ENCODE measurements at regions not wholly inside any gene's neighbourhood (a gene's known extent, or its start where the extent isn't known, plus 50 kb on each side); places are given as distances from the start of the nearest gene placed in this dataset.

- Mint-ChIP-seq H3K36me3 (peaks cover 13% of the 10 kb centered on the region), H3K4me3 (no peak overlapping the region), H3K27me3 (ENCODE audit: low read depth) (no peaks in the 10 kb centered on the region), H3K9me3 (peaks cover 30% of the 10 kb centered on the region), H3K27ac (no peak overlapping the region), H3K4me1 (no peaks in the 10 kb centered on the region)
- no peak for TF ChIP-seq ZNF423 (CRISPR knock-in tag; IDR thresholded peaks at IDR 0.05)
- no peak for TF ChIP-seq IRF2 (CRISPR knock-in tag; IDR thresholded peaks at IDR 0.05; ENCODE audit: borderline replicate concordance, low read depth)
- TF ChIP-seq ZNF671 (CRISPR knock-in tag; IDR thresholded peaks at IDR 0.05): no peak
- TF ChIP-seq, protein P1, sequence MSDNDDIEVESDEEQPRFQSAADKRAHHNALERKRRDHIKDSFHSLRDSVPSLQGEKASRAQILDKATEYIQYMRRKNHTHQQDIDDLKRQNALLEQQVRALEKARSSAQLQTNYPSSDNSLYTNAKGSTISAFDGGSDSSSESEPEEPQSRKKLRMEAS (CRISPR knock-in tag; IDR thresholded peaks at IDR 0.05): no peak
- no peak for TF ChIP-seq NR1H2 (CRISPR knock-in tag; IDR thresholded peaks at IDR 0.05)
- TF ChIP-seq, protein P2, sequence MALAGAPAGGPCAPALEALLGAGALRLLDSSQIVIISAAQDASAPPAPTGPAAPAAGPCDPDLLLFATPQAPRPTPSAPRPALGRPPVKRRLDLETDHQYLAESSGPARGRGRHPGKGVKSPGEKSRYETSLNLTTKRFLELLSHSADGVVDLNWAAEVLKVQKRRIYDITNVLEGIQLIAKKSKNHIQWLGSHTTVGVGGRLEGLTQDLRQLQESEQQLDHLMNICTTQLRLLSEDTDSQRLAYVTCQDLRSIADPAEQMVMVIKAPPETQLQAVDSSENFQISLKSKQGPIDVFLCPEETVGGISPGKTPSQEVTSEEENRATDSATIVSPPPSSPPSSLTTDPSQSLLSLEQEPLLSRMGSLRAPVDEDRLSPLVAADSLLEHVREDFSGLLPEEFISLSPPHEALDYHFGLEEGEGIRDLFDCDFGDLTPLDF (CRISPR knock-in tag; IDR thresholded peaks at IDR 0.05): no peak
- no peak for TF ChIP-seq SOX15 (CRISPR knock-in tag; IDR thresholded peaks at IDR 0.05)
- TF ChIP-seq ZNF219 (CRISPR knock-in tag; IDR thresholded peaks at IDR 0.05; ENCODE audit: borderline replicate concordance): no peak
- TF ChIP-seq SMAD3 (CRISPR knock-in tag; IDR thresholded peaks at IDR 0.05; ENCODE audit: borderline replicate concordance): no peak
- no peak for TF ChIP-seq ZNF232 (CRISPR knock-in tag; IDR thresholded peaks at IDR 0.05)
- TF ChIP-seq, protein P3, sequence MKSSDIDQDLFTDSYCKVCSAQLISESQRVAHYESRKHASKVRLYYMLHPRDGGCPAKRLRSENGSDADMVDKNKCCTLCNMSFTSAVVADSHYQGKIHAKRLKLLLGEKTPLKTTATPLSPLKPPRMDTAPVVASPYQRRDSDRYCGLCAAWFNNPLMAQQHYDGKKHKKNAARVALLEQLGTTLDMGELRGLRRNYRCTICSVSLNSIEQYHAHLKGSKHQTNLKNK (CRISPR knock-in tag; IDR thresholded peaks at IDR 0.05): no peak
- no peak for TF ChIP-seq EMX1 (CRISPR knock-in tag; IDR thresholded peaks at IDR 0.05)
- no peak for TF ChIP-seq NFE2L1 (CRISPR knock-in tag; IDR thresholded peaks at IDR 0.05)
- TF ChIP-seq ZNF121 (CRISPR knock-in tag; IDR thresholded peaks at IDR 0.05): no peak
- no peak for TF ChIP-seq ATF6 (CRISPR knock-in tag; IDR thresholded peaks at IDR 0.05)
- TF ChIP-seq JUN (CRISPR knock-in tag; IDR thresholded peaks at IDR 0.05): no peak
- TF ChIP-seq CTCF (IDR thresholded peaks at IDR 0.05): no peak
- TF ChIP-seq PRRX2 (CRISPR knock-in tag; IDR thresholded peaks at IDR 0.05): no peak
- POLR2A ChIA-PET: no interaction called here
- no peak for ATAC-seq
- CTCF ChIA-PET: no interaction called here
- no peak for DNase-seq (ENCODE audit: low spot score)
Observed at GRCh38 chr13:74816737-74817136, 665.2 kb downstream of the TBC1D4 start.

GRCh38 chr13:74796157-74796556 is 662.0 kb upstream of the KLF12 start:
- H3K9me3 Mint-ChIP-seq: peaks cover 6% of the 10 kb centered on the region
- DNase-seq (ENCODE audit: low spot score) (peak; percentile 10), ATAC-seq (0 out of 2 replicates have a peak, but pooled peaks have one; percentile 26)
- no peaks in the 10 kb centered on the region for H3K36me3 Mint-ChIP-seq
- no peak for TF ChIP-seq GTF2I (CRISPR knock-in tag; conservative IDR thresholded peaks at IDR 0.05)
- no peak for TF ChIP-seq CREM (CRISPR knock-in tag; IDR thresholded peaks at IDR 0.05)
- TF ChIP-seq ZBTB43 (CRISPR knock-in tag; IDR thresholded peaks at IDR 0.05): no peak
- TF ChIP-seq ESRRA (CRISPR knock-in tag; IDR thresholded peaks at IDR 0.05; ENCODE audit: borderline replicate concordance): no peak
- TF ChIP-seq ELF4 (CRISPR knock-in tag; IDR thresholded peaks at IDR 0.05; ENCODE audit: low read depth): no peak
- TF ChIP-seq ZNF232 (CRISPR knock-in tag; IDR thresholded peaks at IDR 0.05): no peak
- TF ChIP-seq NR1H2 (CRISPR knock-in tag; IDR thresholded peaks at IDR 0.05): no peak
- no peak for TF ChIP-seq TP53 (CRISPR knock-in tag; IDR thresholded peaks at IDR 0.05)
- no peak for TF ChIP-seq ZNF396 (CRISPR knock-in tag; IDR thresholded peaks at IDR 0.05; ENCODE audit: borderline replicate concordance)
- no peak for TF ChIP-seq ETV6 (CRISPR knock-in tag; IDR thresholded peaks at IDR 0.05)
- no peak for TF ChIP-seq E2F4 (CRISPR knock-in tag; IDR thresholded peaks at IDR 0.05; ENCODE audit: borderline replicate concordance, low read depth)
- ChIA-PET CTCF (no interaction called here), POLR2A (no interaction called here)
- H3K4me3 Mint-ChIP-seq: no peak overlapping the region
- H3K27ac Mint-ChIP-seq: no peak overlapping the region
- no peaks in the 10 kb centered on the region for H3K4me1 Mint-ChIP-seq
- no peaks in the 10 kb centered on the region for H3K27me3 Mint-ChIP-seq (ENCODE audit: low read depth)

All from WTC11 (cell line).